ENCODE measurements at regions not wholly inside any gene's neighbourhood (a gene's known extent, or its start where the extent isn't known, plus 50 kb on each side); places are given as distances from the start of the nearest gene placed in this dataset.

DNA sequence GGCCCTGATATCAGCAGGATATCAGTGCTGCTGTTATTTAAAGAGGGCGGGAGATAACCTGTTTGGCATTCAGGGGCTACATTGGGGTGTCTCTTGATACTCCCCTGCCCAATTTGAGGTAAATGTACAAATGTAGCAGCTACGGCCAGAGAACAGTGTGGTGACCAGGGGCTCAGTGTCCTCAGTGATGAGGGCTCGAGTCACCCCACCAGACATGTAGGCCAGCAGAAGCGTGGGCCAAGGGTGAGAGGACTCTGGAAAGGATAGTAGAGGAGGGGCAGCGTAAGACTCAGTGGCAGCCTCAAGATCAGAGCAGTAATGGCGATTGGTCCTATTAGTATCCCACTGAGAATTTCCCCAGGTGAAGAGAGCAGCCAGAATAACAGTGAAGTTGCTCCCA lies 108.4 kb downstream of the XCL2 start:
- Histone ChIP-seq H3K36me3 (ENCODE audit: control insufficient read depth in 2 of 2, extremely low read depth in 1 of 2, insufficient read depth in 1 of 2, low read length in 1 of 2) (no peaks in the 10 kb centered on the region), H3K27me3 (replicated peaks in 1 of 2; ENCODE audit: control insufficient read depth in 2 of 2, extremely low read depth in 1 of 2, insufficient read depth in 2 of 2, low read length in 1 of 2) (no peaks in the 10 kb centered on the region), H3K9me3 (no peaks in the 10 kb centered on the region), H3K27ac (ENCODE audit: low read length) (no peak overlapping the region), H3K4me1 (ENCODE audit: control insufficient read depth in 1 of 2, extremely low read depth in 1 of 2, insufficient read depth in 2 of 2, low read length in 2 of 2) (peaks cover 3 to 14% of the 10 kb centered on the region in 2 experiments), H3K4me3 (ENCODE audit: control insufficient read depth in 1 of 2, extremely low read depth in 1 of 2, low read length in 1 of 2) (no peak overlapping the region)
- H3K9me3 Mint-ChIP-seq, result no peaks in the 10 kb centered on the region
- no peak for DNase-seq
- H3K4me3 Mint-ChIP-seq, result no peak overlapping the region
- ChIA-PET POLR2A (no interaction called here), CTCF (interaction anchor here (1.1 to 2.6 kb wide), 2 partner anchors 92 kb away, joined by 3 to 6 read pairs; no protein-coding TSS in a partner anchor)
- peaks cover 19 to 22% (median 21%) of the 10 kb centered on the region in 3 donors for H3K4me1 Mint-ChIP-seq
- peaks cover 0 to 8% of the 10 kb centered on the region in 2 donors for H3K27me3 Mint-ChIP-seq
- H3K36me3 Mint-ChIP-seq, result no peaks in the 10 kb centered on the region
- WGBS (ENCODE audit: insufficient coverage), result 93% methylated on average over 6 of the region's 6 CpGs
- no peak for ATAC-seq (replicated peaks in 1 of 4)
- H3K27ac Mint-ChIP-seq, result no peak overlapping the region

DNA sequence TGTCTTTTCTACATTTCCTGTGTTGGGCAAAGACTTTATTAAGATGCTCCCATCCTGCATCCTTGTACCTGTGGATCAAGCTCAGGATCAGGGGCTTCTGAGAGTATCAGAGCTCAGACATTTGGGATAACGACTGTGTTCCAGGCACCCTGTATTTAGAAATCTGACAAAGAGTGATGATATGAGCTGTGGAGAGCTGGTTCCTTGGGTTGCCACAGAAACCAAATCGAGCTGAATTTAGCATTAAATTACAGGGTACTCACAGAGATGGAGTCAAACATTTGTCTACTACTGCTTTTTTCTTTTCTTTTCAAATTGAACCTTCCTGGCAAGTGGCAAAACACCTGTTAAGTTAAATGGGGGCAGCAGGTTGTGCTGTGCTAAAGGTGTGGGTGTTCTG lies 110.6 kb downstream of the XCL2 start:
- no CpG with 5 or more reads among the region's 2 CpGs for WGBS (ENCODE audit: insufficient coverage)
- DNase-seq, result no peak
- Mint-ChIP-seq H3K27me3 (peaks cover 0 to 8% of the 10 kb centered on the region in 2 donors), H3K27ac (no peak overlapping the region), H3K36me3 (no peaks in the 10 kb centered on the region), H3K4me1 (no peaks in the 10 kb centered on the region), H3K9me3 (no peaks in the 10 kb centered on the region), H3K4me3 (no peak overlapping the region)
- H3K36me3 ChIP-seq (ENCODE audit: control insufficient read depth in 2 of 2, extremely low read depth in 1 of 2, insufficient read depth in 1 of 2, low read length in 1 of 2), result no peaks in the 10 kb centered on the region
- ATAC-seq (replicated peaks in 1 of 4), result no peak
- ChIA-PET POLR2A (interaction anchor here in 1 of 2 donors (0.5 kb wide), 1 partner anchor 650 kb away, joined by 4 read pairs; no protein-coding TSS in a partner anchor), CTCF (interaction anchor here in 1 of 2 donors (1.4 to 2.6 kb wide), 2 partner anchors 69 to 90 kb away, joined by 3 to 6 read pairs; no protein-coding TSS in a partner anchor)
- H3K4me3 ChIP-seq (ENCODE audit: control insufficient read depth in 1 of 2, extremely low read depth in 1 of 2, low read length in 1 of 2), result no peak overlapping the region
- H3K9me3 ChIP-seq, result no peaks in the 10 kb centered on the region
- H3K27me3 ChIP-seq (replicated peaks in 1 of 2; ENCODE audit: control insufficient read depth in 2 of 2, extremely low read depth in 1 of 2, insufficient read depth in 2 of 2, low read length in 1 of 2), result no peaks in the 10 kb centered on the region
- no peak overlapping the region for H3K27ac ChIP-seq (ENCODE audit: low read length)
- no peaks in the 10 kb centered on the region for H3K4me1 ChIP-seq (ENCODE audit: control insufficient read depth in 1 of 2, extremely low read depth in 1 of 2, insufficient read depth in 2 of 2, low read length in 2 of 2)

DNA sequence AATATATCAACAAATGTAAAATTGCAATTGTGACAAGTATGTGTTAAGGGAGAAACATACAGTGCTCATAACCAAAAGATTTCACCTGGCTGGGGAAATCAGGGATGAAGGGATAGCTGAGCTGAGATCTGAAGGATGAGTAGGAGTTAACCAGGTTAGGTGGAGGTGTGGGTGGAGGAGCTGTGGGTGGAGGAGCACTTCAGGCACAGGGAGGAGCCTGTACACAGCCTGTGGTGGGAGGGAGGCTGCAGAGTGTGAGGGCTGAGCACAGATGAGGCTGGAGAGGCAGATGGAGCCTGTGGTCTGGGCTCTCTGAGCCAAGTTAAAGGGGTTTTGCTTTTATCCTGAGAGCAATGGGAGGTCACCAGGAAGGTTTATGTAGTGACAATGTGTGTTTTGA lies 111.9 kb downstream of the XCL2 start:
- no peak overlapping the region for H3K4me3 Mint-ChIP-seq
- ChIA-PET CTCF (interaction anchor here (0.6 to 1.6 kb wide), 2 partner anchors 9 to 1270 kb away, joined by 3 read pairs; no protein-coding TSS in a partner anchor), POLR2A (interaction anchor here in 1 of 2 donors (0.6 kb wide), 2 partner anchors 9 to 48 kb away, joined by 4 to 16 read pairs; no protein-coding TSS in a partner anchor)
- peaks cover 0 to 2% (median 0%) of the 10 kb centered on the region in 3 donors for H3K4me1 Mint-ChIP-seq
- DNase-seq (no peak), ATAC-seq (replicated peaks in 1 of 4) (no peak)
- no peaks in the 10 kb centered on the region for H3K9me3 Mint-ChIP-seq
- Histone ChIP-seq H3K4me3 (ENCODE audit: control insufficient read depth in 1 of 2, extremely low read depth in 1 of 2, low read length in 1 of 2) (no peak overlapping the region), H3K9me3 (no peaks in the 10 kb centered on the region), H3K4me1 (ENCODE audit: control insufficient read depth in 1 of 2, extremely low read depth in 1 of 2, insufficient read depth in 2 of 2, low read length in 2 of 2) (no peaks in the 10 kb centered on the region), H3K36me3 (ENCODE audit: control insufficient read depth in 2 of 2, extremely low read depth in 1 of 2, insufficient read depth in 1 of 2, low read length in 1 of 2) (no peaks in the 10 kb centered on the region), H3K27ac (ENCODE audit: low read length) (no peak overlapping the region), H3K27me3 (replicated peaks in 1 of 2; ENCODE audit: control insufficient read depth in 2 of 2, extremely low read depth in 1 of 2, insufficient read depth in 2 of 2, low read length in 1 of 2) (no peaks in the 10 kb centered on the region)
- H3K27me3 Mint-ChIP-seq, result peaks cover 0 to 8% of the 10 kb centered on the region in 2 donors
- no peak overlapping the region for H3K27ac Mint-ChIP-seq
- no peaks in the 10 kb centered on the region for H3K36me3 Mint-ChIP-seq

DNA sequence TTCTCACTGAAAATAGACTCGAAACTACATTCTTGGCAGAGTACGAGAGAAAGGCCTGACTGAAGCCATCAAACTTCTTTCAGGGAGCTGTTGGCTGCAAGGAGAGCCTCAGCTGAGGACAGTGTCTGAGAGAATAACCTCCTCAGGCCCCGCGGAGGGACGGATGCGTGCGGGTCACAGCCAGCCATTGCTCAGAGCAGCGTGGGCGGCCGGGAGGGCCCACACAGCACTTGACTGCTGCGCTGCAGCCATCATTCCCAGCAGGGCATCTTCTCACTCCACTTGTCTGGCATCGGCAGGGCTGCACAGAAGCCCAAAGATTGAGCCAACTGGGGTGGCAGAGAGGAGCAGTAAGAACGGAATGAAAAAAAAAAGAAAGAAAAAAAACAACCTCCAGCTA lies 113.5 kb downstream of the XCL2 start:
- ChIA-PET POLR2A (no interaction called here), CTCF (no interaction called here)
- DNase-seq, result no peak
- ATAC-seq (replicated peaks in 1 of 4), result no peak
- no peak overlapping the region for H3K4me3 Mint-ChIP-seq
- no peaks in the 10 kb centered on the region for H3K9me3 ChIP-seq
- H3K27ac Mint-ChIP-seq, result no peak overlapping the region
- no peak overlapping the region for H3K27ac ChIP-seq (ENCODE audit: low read length)
- no peaks in the 10 kb centered on the region for H3K27me3 ChIP-seq (replicated peaks in 1 of 2; ENCODE audit: control insufficient read depth in 2 of 2, extremely low read depth in 1 of 2, insufficient read depth in 2 of 2, low read length in 1 of 2)
- H3K36me3 ChIP-seq (ENCODE audit: control insufficient read depth in 2 of 2, extremely low read depth in 1 of 2, insufficient read depth in 1 of 2, low read length in 1 of 2), result no peaks in the 10 kb centered on the region
- H3K4me1 Mint-ChIP-seq, result peaks cover 0 to 2% (median 0%) of the 10 kb centered on the region in 3 donors
- H3K4me3 ChIP-seq (ENCODE audit: control insufficient read depth in 1 of 2, extremely low read depth in 1 of 2, low read length in 1 of 2), result no peak overlapping the region
- H3K9me3 Mint-ChIP-seq, result no peaks in the 10 kb centered on the region
- 95% methylated on average over 3 of the region's 13 CpGs for WGBS (ENCODE audit: insufficient coverage)
- no peaks in the 10 kb centered on the region for H3K36me3 Mint-ChIP-seq
- H3K27me3 Mint-ChIP-seq, result peaks cover 0 to 5% of the 10 kb centered on the region in 2 donors
- no peaks in the 10 kb centered on the region for H3K4me1 ChIP-seq (ENCODE audit: control insufficient read depth in 1 of 2, extremely low read depth in 1 of 2, insufficient read depth in 2 of 2, low read length in 2 of 2)

DNA sequence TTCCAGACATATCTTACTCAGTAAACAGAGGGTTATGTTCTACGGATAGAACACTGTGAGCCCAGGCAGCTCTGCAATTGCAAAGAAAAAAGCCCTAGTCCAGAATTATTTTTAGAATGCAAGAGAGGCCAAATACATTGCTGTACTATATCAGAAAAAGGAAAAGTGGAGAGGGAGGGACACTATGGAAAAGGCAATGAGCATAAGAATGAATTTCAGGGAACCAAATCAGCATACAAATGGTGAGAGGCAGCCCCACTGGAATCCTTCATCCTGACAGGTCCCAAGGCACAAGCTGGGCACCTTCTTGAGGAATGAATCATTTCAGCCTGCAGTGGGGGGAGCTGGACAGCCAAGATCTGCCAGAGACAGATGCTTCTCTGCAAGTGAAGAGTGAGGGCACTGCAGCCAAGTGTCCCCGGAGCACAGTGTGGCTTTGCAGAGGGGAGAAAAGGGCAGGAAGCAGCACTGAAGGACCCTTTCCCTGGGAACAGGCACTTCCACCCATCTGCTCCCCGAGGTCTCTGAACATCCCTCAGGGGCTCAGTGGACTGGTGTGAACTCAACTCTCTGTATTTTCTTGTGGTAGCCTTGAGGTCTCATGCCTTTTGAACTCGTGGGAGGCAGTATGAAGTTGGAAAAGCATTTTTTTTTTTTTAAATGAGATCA lies 115.6 kb downstream of the XCL2 start:
- Mint-ChIP-seq H3K36me3 (no peaks in the 10 kb centered on the region), H3K27ac (peak overlapping the region in 1 of 2 donors; percentile 6), H3K4me1 (peaks cover 0 to 4% (median 3%) of the 10 kb centered on the region in 3 donors), H3K9me3 (no peaks in the 10 kb centered on the region), H3K4me3 (no peak overlapping the region), H3K27me3 (peaks cover 0 to 5% of the 10 kb centered on the region in 2 donors)
- 56% methylated on average over 2 of the region's 4 CpGs for WGBS (ENCODE audit: insufficient coverage)
- no peaks in the 10 kb centered on the region for H3K36me3 ChIP-seq (ENCODE audit: control insufficient read depth in 2 of 2, extremely low read depth in 1 of 2, insufficient read depth in 1 of 2, low read length in 1 of 2)
- ATAC-seq (replicated peaks in 1 of 4) (no peak), DNase-seq (no peak)
- H3K4me3 ChIP-seq (ENCODE audit: control insufficient read depth in 1 of 2, extremely low read depth in 1 of 2, low read length in 1 of 2), result no peak overlapping the region
- ChIA-PET POLR2A (no interaction called here), CTCF (interaction anchor here in 1 of 2 donors (0.6 kb wide), 2 partner anchors 15 to 86 kb away, joined by 4 to 10 read pairs; no protein-coding TSS in a partner anchor)
- no peaks in the 10 kb centered on the region for H3K4me1 ChIP-seq (ENCODE audit: control insufficient read depth in 1 of 2, extremely low read depth in 1 of 2, insufficient read depth in 2 of 2, low read length in 2 of 2)
- H3K27me3 ChIP-seq (replicated peaks in 1 of 2; ENCODE audit: control insufficient read depth in 2 of 2, extremely low read depth in 1 of 2, insufficient read depth in 2 of 2, low read length in 1 of 2), result no peaks in the 10 kb centered on the region
- no peaks in the 10 kb centered on the region for H3K9me3 ChIP-seq
- H3K27ac ChIP-seq (ENCODE audit: low read length), result no peak overlapping the region

DNA sequence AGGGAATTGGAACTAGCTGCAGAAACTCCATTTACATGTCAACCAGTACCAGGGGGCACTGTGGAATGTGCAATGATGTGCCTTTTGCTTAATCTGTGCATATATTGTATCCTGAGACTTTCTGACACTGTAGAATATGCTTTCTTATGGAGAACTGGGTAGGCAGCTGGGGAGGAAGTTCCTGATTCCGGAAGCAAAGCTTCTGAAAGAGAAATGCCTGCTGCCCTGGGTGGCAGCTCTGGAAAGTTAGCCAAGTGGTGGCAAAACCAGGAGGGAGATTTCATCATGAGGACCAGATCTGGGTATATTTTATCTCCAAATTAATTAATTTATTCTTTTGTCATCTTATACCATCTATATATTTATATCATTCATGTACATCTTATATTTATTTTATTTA lies 116.7 kb downstream of the XCL2 start:
- H3K9me3 Mint-ChIP-seq, result no peaks in the 10 kb centered on the region
- 86% methylated on average over 1 of the region's 1 CpG for WGBS (ENCODE audit: insufficient coverage)
- no peaks in the 10 kb centered on the region for H3K27me3 ChIP-seq (replicated peaks in 1 of 2; ENCODE audit: control insufficient read depth in 2 of 2, extremely low read depth in 1 of 2, insufficient read depth in 2 of 2, low read length in 1 of 2)
- peaks cover 0 to 1% of the 10 kb centered on the region in 2 donors for H3K27me3 Mint-ChIP-seq
- H3K4me1 ChIP-seq (ENCODE audit: control insufficient read depth in 1 of 2, extremely low read depth in 1 of 2, insufficient read depth in 2 of 2, low read length in 2 of 2), result peaks cover 0 to 5% of the 10 kb centered on the region in 2 experiments
- H3K27ac ChIP-seq (ENCODE audit: low read length), result no peak overlapping the region
- no peaks in the 10 kb centered on the region for H3K36me3 Mint-ChIP-seq
- H3K27ac Mint-ChIP-seq, result peak overlapping the region in 1 of 2 donors; percentile 39
- ChIA-PET POLR2A (no interaction called here), CTCF (no interaction called here)
- H3K4me1 Mint-ChIP-seq, result peaks cover 0 to 16% (median 14%) of the 10 kb centered on the region in 3 donors
- DNase-seq, result no peak
- no peaks in the 10 kb centered on the region for H3K9me3 ChIP-seq
- H3K4me3 Mint-ChIP-seq, result no peak overlapping the region
- no peaks in the 10 kb centered on the region for H3K36me3 ChIP-seq (ENCODE audit: control insufficient read depth in 2 of 2, extremely low read depth in 1 of 2, insufficient read depth in 1 of 2, low read length in 1 of 2)
- ATAC-seq (replicated peaks in 1 of 4), result no peak
- H3K4me3 ChIP-seq (ENCODE audit: control insufficient read depth in 1 of 2, extremely low read depth in 1 of 2, low read length in 1 of 2), result no peak overlapping the region

Data from T-cell (primary cell).